GOT3 (cell line): ENCODE measurements at regions not wholly inside any gene's neighbourhood (a gene's known extent, or its start where the extent isn't known, plus 50 kb on each side); places are given as distances from the start of the nearest gene placed in this dataset.
"Not testable (repeated sequence)": the region's sequence is repeated elsewhere in the genome, so short reads cannot be mapped to it uniquely, and the experiment has no call there.

ENCODE experiments used
- DNase-seq: peaks from one replicate; lab custom pipeline; 2025; ENCODE audit warnings: mixed read lengths; lab: John Stamatoyannopoulos, UW

DNA sequence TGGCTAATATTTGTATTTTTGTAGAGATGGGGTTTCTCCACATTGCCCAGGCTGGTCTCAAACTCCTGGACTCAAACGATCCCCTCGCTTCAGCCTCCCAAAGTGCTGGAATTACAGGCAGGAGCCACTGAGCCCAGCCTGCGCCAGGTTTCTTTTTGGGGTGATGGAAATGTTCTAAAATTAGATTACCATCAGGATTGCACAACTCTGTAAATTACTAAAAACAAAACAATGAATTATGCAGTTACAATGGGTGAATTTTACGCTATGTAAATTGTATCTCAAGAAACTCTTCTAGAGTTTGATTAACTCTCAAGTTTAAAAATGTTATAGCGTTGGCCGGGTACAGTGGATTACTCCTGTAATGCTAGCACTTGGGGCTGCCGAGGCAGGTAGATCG, 118.9 kb upstream of the TBL1X start:
- no peak for DNase-seq

DNA sequence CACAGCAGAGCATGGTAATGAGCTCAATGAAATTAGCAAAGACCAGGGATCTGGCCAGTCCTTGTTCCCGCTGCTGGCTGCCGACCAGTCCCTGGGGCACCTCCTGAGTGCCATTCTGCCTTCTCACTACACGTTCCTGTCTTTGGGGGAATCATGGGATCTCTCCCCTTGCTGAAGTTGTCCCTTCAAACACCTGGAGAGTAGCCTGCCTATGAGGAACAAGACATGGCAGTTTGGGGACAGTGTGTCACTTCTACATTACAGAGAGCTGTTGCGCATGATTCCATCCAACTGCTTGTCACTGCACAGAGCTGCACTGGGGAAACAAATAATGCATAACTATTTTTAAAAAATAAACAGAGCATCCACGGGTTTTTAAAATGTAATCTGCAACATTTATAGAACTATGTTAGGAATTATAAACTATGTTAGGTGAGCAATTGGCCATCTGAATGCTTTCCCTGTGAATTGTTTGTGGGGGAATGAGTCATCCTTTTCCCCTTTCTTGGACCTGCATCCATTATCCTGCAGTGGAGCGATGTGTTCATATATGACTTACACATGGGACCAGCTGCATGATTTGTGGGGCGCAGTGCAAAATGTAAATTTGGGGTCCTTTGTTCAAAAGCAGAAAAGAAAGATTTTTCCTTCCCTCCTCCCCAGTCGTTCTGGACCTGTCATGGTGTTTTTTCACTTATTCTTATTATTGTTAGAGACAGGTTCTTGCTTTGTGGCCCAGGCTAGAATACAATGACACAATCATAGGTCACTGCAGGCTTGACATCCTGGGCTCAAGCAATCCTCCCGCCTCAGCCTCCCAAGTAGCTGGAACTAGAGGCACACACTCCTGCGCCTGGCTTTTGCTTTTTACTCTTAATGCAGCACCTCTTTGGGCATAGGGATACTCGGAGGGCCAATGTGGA, 115.0 kb upstream of the TBL1X start:
- DNase-seq, result no peak

DNA sequence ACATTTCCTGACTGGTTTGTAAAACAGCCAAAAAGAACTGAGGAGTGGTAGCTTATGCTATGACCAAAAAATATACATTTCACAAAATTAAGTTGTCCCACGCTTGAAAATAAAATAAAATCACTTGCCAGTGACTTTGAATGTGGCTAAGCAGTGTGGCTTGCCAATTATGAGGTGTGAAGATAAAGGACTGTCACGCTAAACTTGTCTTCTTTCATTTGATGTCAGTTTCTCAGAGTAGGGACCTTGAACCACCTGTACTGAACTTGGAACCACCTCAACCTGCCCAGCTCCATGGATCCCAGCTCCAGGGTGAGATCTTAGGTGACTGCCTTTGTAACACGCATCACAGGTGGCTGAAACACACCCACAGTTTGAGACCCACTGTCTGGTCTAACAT, 113.7 kb upstream of the TBL1X start:
- DNase-seq, result no peak

DNA sequence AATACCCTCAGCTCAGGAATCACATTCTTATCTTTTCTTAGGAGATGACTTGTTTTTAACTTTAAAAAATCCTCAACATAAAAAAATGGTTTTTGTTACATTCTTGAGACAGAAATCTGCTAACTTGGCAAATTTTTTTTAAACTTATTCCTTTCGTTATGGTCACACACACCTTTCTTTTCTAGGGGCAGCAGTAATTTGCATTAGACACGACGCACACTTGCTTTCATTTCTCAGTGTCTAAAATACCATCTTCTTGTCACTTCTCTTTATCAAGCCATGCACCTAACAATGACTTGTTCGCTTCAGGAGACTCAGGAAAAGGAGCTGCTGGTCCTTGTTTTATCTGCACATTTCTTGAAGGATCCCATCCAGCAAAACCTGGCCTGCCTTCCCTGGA, 112.6 kb upstream of the TBL1X start:
- no peak for DNase-seq

DNA sequence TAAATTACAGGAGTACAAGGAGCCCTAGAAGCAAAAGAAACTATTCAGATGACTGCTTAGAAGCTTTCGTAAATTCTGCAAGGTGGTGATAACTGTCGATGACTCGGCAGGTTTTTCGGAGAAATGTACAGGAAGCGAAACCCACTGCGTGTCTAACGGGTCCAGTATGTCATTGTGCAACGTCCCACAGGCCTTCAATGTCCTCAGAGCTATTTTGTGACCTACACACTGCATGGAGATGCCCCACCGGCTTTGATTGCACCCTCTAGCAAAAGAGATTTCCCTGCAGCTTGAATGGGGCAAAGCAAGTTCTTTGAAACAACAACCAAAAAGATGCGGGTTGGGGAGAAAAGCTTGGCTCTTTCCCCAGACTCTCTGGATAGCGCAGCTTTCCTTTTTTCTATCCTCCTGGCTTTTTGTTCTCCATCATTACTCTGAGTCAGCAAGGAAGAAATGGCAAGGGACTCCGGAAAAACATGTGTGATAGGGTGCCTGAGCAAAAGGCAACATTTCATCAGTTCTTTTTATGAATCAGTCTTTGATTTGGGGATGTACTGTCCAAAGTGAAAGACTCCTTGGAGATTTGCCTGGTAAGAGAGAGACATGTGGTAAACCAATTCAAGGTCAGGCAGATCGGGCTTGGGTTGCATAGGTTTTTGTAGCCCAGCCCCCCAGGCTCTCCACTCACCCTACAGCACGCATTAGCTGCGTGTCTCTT, 112.0 kb upstream of the TBL1X start:
- DNase-seq, result peak; percentile 61

DNA sequence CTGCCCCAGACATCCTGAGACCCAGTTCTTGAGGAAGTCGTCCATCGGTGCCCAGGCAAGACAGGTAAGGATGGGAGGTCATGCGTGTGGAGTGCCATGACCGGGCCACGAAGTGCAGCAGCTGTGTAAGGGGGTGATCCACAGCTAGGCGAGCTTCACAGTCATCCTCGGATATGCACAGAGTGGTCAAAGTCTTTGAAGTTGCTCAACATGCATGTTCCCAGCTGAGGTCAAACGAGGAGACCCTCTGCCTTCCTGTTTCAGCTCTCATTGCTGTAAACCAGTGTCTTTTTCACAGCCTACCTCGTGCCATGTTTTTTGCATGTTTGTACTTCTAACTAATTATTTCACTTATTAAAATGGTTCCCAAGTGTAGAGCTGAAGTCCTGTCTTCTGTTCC, 109.9 kb upstream of the TBL1X start:
- no peak for DNase-seq

DNA sequence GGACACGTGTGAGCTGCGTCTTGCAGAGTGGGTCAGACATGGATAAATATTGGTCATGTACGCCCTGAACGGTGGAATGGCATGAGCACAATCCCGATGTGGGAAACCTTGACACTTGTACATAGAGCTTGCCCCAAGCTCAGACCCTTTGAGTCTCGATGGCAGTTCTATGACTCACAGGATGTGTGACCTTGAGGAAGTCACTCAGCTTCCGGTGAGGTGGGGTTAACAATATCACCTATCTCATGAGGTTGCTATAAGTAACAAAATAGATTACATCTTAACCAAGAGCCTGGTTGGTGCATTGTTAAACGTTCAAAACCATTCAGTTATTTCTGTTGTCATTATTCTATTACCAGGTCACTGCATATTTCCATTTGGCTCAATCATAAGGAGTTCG, 109.1 kb upstream of the TBL1X start:
- DNase-seq, result no peak

DNA sequence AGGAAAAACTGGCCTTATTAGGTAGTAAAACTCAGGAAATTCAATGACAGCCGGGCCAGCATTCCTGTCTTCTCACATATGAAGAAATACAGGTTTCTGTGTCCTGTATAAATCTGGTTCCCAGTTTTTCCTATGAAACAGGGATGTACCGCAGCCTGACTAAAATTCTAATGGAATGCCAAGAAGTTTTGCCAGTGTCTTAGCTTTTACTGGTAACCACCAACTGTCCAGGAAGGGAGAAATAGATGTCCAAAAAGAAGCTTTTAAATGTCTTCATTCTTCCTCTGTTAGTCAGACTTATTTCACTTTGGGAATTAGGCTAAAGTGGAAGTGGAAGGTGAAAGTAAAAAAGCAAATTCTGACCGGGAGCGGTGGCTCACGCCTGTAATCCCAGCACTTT, 108.0 kb upstream of the TBL1X start:
- no peak for DNase-seq

DNA sequence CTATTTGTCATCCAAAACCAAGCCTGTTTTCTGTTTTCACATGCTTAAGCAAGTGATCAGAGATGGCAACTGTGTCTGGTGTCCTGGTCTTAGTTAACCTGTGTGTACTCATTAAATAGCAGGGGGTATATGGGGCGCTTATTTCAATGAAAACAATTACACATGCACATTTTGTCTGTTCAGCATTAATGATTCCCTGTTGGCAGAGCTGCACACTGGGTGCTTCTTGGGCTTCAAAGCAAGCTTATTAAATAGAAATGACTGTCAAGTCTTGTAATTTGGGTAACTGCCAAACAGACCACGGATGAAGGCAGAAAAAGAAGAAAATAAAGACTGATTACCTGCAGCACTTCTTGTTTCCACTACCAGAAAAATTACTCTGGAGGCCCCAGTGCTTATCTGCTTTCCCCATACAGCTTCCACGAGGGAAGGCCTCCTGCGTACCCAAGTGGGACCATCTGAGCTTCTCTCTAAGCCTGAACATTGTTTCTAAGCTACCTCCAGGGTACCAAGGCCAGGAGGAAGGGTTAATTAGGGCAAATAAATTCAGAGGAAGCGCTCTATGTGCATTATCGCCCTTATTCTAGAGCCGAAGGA, 107.2 kb upstream of the TBL1X start:
- no peak for DNase-seq

DNA sequence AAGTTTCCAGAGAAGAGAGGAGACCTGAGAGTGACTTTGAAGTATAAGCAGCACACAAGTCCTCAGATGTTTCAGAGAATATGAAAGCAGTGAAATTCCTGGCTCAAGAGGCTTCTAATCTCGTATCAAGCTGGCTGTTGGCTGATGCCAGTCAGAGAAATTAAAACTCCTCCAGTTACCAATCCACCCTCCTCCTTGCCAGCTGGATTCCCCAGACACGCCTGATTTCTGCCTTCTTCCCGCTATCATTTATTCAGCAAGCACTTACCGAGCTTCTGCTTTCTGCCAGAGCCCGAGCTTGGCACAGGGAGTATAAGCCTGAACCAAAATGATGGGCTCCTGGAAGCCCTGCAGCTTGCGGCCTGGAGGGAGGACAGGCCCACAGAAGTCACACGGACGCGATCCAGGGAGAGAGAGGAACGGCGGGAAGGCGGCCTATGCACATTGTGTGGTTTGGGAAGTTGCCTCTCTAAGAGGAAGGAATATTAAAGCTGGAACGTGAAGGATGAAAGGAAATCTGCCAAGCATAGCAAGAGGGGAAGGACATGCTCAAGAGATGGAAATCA, 102.4 kb upstream of the TBL1X start:
- DNase-seq, result no peak

DNA sequence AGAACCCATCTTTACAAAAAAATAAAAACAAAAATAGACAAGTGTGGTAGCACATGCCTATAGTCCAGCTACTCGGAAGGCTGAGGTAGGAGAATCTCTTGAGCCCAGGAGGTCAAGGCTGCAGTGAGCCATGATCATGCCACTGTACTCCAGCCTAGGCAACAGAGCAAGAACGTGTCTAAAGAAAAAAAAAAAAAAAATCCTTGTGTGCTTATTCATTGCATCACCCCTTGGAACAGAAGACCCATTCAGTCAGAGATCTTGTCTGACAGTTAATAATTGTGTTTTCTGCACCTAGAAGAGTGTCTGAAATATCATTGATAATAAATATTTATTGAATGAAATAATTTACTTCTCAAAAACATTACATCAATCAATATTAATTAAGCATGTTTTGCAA, 97.4 kb upstream of the TBL1X start:
- DNase-seq, result no peak

DNA sequence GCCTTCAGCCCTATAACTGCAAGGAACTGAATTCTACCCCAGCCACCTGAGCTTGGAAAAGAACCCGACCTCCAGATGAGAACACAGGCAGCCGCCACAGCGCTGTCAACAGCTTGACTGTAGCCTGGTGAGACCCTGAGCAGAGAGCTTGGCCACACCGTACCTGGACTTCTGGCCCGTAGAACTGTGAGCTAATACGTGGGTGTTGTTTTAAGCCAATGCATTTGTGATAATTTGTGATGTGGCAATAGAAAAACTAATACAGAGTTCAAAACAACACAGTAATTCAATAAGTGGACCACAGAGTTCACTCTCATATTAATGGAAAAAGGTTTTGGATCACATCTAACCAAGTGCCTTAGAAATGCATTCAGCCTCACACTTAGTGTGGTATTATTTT, 96.6 kb upstream of the TBL1X start:
- DNase-seq, result no peak

DNA sequence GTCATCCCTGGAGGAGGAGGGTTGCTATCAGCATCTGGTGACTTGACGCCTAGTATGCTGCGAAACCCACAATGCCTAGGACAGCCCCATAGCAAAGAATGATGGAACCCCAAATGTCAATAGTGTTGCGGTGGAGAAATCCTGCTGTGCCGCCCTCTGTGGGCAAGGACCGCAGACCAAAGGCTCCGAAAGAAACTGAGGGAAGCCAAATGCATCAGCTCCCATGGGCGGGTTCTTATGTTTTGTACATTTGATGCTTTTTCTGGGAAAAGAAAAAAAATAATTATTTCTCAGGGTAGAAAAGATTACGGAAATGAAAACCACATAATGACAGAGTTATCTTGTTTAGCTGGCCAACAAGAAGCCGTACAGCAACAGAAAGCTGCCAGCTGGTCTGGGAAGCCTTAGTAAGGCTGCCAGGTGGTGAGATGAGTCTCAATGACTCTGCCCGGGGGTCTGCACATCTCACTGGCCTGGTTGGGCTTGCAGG, 95.0 kb upstream of the TBL1X start:
- no peak for DNase-seq

DNA sequence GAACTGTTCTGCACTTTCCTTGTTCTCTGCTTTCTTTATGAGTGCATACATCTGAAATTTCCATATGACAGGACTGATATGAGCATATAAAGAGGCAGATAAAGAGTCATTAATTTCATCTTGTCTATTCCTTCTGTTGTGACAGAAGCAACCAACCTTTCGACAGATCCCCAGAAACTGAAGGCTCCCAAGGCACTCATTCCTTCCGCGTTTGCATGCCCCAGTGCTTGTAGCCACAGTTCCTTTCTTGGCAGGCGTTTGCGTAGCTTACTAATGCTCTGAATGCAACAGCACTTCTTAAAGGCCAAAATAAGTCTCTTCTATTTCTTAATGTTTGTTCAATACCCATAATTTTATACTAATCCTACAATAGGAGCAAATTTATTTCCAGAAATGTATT, 94.0 kb upstream of the TBL1X start:
- DNase-seq, result no peak

DNA sequence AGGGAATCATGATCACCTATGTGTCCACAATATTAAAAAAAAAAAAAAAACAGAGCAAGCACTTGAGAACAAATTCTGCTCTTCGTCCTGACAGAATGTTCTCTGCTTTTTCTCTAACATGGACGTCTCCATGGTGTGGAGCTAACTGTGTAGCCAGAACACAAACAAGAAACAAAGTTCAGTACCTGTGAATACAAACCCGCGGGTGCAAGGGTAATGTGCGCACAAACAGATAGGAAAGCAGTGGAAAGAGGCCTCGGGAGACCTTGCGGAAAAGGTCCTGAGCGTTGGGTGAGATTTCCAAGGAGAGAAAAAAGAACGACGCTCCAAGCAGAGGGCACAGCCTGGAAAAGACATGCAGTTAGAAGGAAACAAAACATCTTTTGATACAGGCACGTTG, 92.0 kb upstream of the TBL1X start:
- no peak for DNase-seq

DNA sequence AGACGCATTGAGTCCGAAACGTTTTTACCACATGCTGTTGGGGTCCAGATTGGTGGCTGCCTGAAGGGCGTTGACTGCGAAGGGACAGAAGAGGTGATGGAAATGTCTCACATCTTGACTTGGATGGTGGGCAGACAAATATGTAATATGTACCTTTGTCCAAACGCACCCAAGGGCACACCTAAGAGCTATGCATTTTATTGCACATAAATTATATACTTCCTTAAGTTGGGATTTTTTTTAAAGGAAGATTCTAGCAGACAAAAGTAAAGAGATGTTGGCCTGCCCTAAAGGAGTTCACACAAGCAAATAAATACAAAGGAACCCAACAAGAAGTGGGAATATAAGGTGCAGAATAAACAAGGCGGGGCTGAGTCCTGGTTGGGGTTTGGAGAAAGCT, 91.1 kb upstream of the TBL1X start:
- DNase-seq, result no peak

DNA sequence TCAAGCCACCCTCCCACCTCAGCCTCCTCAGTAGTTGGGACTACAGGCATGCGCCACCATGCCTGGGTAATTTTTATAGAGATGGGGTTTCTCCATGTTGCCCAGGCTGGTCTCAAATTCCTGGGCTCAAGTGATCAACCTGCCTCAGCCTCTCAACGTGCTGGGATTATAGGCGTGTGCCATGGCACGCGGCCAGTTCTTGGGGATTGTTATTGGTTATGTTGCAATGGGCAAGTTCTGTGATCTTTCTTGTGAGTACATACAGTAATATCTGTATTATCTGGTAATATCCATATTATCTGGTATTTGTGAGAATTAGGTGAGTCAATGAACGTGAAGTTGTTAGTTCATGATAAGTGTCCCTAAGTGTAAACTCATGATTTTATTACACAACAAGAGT, 90.3 kb upstream of the TBL1X start:
- DNase-seq, result no peak

DNA sequence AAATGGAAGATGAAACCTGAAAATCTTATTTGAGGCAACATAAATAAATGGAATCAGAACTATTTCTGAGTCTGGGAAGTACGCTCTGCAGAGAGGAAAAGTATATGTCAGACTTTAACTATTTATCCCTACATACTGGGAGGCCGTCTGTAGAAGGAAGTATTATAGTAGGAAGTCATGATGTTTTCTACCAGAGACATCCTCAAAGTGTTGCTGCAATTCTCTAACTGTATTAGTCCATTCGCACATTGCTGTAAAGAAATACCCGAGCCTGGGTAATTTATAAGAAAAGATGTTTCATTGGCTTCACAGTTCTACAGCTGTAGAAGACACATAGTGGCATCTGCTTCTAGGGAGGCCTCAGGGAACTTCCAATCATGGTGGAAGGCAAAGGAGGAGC, 88.7 kb upstream of the TBL1X start:
- no peak for DNase-seq

DNA sequence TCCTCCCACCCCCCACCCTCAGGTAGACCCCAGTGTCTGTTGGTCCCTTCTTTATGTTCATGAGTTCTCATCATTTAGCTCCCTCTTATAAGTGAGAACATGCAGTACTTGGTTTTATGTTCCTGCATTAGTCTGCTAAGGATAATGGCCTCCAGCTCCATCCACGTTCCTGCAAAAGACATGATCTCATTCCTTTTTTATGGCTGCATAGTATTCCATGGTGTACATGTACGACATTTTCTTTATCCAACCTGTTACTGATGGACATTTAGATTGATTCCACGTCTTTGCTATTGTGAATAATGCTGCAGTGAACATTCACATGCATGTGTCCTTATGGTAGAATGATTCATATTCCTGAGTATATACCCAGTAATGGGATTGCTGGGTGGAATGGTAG, 87.6 kb upstream of the TBL1X start:
- not testable (repeated sequence) for DNase-seq

DNA sequence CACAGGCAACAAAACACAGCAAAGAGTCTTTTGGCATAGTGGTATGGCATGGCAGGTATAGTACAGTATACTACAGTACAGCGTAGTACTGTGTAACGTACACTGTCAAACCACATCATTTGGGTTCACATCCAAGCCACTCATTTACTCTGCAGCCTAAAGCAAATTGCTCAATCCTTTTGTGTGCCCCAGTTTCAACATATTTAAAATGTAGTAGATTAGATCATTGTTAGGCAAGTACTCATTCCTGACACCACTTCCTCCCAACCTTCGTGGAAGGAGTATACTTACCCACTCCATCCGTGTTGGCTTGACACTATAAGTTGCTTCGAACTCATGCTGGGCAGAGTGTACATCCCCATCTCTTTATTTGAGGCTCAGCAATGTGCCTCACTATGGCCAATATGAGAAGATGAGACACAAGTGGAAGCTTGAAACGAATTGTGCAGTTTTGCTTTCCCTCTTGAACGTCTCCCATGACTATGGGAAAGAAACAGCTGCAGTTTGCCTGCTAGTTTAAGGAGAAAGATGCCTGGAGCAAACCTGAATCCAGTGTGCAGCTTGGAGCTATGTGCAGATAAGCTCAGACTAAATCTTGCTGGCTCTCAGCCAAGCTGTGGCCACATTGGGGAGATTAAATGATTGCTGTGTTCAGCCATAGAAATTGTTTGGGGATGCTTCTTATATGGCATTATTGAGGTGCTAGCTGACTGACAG, 85.7 kb upstream of the TBL1X start:
- no peak for DNase-seq

DNA sequence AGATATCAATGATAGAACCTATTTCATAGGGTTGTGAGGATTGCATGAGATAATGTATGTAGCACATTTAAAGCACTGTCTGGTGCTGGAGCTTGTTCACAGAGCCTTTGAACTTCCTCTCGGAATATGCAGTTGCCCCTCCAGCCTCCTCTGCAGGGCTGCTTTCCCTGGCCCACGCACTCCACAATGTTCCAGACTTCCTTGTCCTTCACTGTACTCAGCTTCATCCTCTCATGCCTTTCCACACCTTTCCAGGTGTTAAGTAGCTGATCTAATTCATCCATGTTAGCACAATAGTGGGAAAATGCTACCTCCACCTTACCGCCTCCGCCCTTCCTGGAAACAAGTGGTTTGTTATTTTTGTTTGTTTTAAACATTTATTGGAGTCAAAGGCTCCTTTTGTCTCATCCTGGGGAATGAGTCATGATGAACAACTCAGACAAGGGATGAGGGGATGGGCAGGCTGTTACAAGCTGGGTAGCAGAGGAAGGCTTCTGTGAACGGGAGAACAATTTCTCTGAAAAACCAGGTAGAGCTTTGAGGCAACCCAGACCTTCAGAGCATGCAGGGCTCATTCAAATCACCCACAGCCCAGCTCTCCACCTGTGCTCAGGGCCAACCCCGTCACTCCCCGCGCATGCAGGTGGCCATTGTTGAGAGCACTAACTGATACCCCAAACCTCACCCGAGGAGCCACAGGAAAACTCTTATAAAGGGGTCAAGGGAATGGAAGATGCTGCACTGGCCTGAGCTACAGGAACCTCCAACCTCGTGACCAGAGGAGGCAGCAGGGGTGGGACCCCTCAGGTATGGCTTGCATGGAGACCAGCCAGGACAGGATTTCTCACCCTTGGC, 84.9 kb upstream of the TBL1X start:
- no peak for DNase-seq
